GM20431 (cell line): ENCODE measurements at regions not wholly inside any gene's neighbourhood (a gene's known extent, or its start where the extent isn't known, plus 50 kb on each side); places are given as distances from the start of the nearest gene placed in this dataset.

Experiments used
- in situ Hi-C: fragments of 300-500 bp; cut with MseI, MboI; formaldehyde crosslinking; loops from one replicate; pipeline ENCODE4 v1.15.0; 2020; ENCODE audit warnings: low sequenced_read_pairs; ENCODE audit not compliant: unreplicated experiment

- in situ Hi-C loops, result loop anchor here (25.0 kb wide), 1 partner anchor 115 kb away; the partner anchor contains the start of gene CDX2
These were observed 55.4 kb downstream of the GSX1 start for GRCh38 chr13:27847669-27848068.

GRCh38 chr13:27851096-27851850 lies 59.0 kb downstream of the GSX1 start:
- in situ Hi-C loops, result no loop called here

DNA sequence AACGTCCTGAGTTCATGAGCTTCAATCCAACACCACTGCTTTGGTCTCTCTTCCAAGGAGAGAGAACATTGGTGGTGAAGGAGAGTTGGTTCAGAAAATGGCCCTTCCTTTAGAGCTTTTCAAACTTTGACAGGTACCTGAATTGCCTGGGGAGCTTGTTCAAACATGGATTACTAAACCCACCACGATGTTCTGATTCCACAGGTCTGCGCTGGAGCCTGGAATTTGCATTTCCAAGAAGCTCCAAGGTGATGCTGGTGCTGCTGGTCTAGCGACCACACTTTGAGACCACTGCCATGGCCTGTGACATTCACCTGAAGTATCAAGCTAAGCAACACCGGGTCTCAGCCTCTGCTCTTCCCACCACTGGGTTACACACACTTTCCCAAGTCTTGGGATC lies 60.2 kb downstream of the GSX1 start:
- in situ Hi-C loops, result no loop called here

DNA sequence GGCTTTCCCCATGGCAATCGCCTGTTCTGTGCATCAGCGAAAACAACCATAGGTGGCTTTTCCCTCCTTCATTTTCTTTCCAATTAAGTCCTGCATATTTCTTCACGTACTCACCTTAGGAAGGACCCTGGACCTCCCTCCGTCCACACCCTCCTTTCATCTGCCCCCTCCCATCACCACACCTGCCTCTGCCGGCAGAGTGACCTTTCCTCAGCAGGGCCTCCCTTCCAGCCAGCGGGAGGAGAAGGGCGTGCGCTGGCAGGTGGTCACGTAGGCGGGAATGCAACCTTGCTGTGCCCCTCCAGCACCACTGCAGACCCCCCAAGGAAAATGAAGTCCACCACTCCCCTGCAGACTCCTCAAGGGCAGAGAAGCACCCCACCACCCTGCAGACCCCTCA lies 61.1 kb downstream of the GSX1 start:
- in situ Hi-C loops, result no loop called here

GRCh38 chr13:27853861-27854260 lies 61.6 kb downstream of the GSX1 start:
- in situ Hi-C loops, result no loop called here

DNA sequence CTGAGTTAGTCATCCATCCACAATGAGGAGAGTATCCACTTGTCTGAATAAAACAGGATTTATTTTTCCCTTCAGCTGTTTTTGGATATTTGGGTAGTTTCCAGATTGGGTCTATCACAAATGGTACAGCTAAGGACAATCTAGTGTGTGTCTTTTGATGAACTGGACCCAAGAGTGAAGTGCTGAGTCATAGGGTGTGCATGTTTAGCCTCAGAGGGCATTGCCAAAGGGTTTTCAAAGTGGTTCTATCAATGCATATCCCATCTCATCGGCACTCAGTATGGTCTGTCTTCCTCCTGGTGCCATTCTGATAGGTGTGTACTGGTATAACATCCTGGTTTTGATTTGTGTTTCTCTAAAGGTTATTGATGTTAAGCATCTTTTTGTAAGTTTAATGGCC lies 62.3 kb downstream of the GSX1 start:
- in situ Hi-C loops, result no loop called here

GRCh38 chr13:27855381-27855780 lies 63.1 kb downstream of the GSX1 start:
- in situ Hi-C loops, result no loop called here

- in situ Hi-C loops, result no loop called here
These were observed 62.5 kb upstream of the PDX1 start for GRCh38 chr13:27857282-27857681.

DNA sequence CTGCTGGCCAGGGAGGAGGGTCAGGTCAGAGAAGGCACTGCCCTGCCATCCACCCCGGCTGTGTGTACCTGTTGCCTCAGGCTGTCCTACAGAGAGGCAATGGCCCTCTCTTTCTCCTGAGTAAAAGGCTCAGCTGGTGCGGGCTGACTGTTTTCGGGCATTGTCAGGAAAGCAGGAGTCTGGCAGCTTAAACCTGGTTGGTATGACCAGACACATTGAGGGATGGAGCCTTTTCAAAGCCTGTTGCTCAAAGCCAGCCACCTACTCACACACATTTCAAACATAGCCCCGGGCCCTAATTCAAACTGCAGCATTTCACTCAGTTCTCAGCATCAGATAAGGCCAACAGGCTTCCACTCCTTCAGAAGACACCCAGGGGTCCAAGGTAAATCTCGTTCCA lies 61.8 kb upstream of the PDX1 start:
- in situ Hi-C loops, result no loop called here

GRCh38 chr13:27860743-27861142 lies 59.1 kb upstream of the PDX1 start:
- in situ Hi-C loops, result no loop called here

GRCh38 chr13:27861165-27861564 lies 58.6 kb upstream of the PDX1 start:
- in situ Hi-C loops, result no loop called here

- in situ Hi-C loops, result no loop called here
These were observed 51.0 kb upstream of the PDX1 start for GRCh38 chr13:27868641-27869435.

DNA sequence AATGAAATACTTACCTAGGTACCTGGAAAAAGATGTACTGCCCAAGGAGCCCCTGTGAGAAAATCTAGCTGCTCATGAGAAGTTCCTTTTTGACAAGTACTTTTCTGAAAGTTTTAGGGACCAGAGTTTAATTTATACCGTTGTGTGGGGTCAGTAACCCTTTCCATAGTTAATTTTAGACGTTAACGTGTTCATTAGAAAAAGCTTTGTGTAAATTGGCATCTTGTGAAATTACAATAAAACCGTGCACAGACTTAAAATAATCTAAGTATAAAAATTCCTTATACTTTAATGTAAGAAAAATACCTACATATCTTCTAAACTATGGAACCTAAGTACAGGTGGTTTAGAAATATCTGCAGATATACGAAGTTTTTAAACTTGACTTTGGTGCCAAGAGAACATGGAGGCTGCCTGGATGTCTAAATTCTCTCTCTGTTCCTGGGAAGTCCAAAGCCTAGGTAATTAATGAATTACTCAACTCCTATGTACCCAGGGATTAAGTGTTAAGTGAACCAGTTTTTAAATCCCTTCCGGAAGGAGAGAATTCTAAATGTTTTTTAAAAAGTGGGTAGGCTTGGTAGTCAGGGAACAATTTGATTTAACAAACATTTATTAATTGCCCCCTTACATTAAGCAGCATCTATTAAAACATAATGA lies 50.2 kb upstream of the PDX1 start:
- in situ Hi-C loops, result no loop called here
